Fibroblast of the aortic adventitia (primary cell): ENCODE measurements at regions not wholly inside any gene's neighbourhood (a gene's known extent, or its start where the extent isn't known, plus 50 kb on each side); places are given as distances from the start of the nearest gene placed in this dataset.

Experiments used
- DNase-seq: peaks from one replicate; pipeline ENCODE4 v3.0.0-alpha.2; 2010; ENCODE audit warnings: low read depth
- H3K4me3 ChIP-seq: 2 replicates; pipeline ENCODE4 v1.5.1; 2011; ENCODE audit warnings: low read depth, mild to moderate bottlenecking, control low read depth, low read length, moderate library complexity
- CTCF ChIP-seq: IDR thresholded peaks from 2 replicates; pipeline ENCODE4 v1.5.1; 2011; ENCODE audit warnings: mild to moderate bottlenecking, low read length, control low read depth, inconsistent platforms; ENCODE audit not compliant: insufficient read depth

GRCh38 chr2:240247241-240247867 lies 106.9 kb upstream of the OTOS start:
- TF ChIP-seq CTCF: no peak
- peak; percentile 11 for DNase-seq
- H3K4me3 ChIP-seq: no peak overlapping the region

GRCh38 chr2:240247868-240248720 lies 107.6 kb upstream of the OTOS start:
- no peak overlapping the region for H3K4me3 ChIP-seq
- no peak for DNase-seq
- no peak for TF ChIP-seq CTCF

GRCh38 chr2:240248721-240249422 lies 108.4 kb upstream of the OTOS start:
- TF ChIP-seq CTCF: no peak
- DNase-seq: no peak
- no peak overlapping the region for H3K4me3 ChIP-seq

GRCh38 chr2:240249423-240250149 lies 109.1 kb upstream of the OTOS start:
- no peak overlapping the region for H3K4me3 ChIP-seq
- TF ChIP-seq CTCF: no peak
- no peak for DNase-seq

GRCh38 chr2:240250150-240250984 lies 109.9 kb upstream of the OTOS start:
- no peak for DNase-seq
- no peak for TF ChIP-seq CTCF
- H3K4me3 ChIP-seq: no peak overlapping the region
